Hepatic stellate cell (primary cell): ENCODE measurements at regions not wholly inside any gene's neighbourhood (a gene's known extent, or its start where the extent isn't known, plus 50 kb on each side); places are given as distances from the start of the nearest gene placed in this dataset.
"Not testable (repeated sequence)": the region's sequence is repeated elsewhere in the genome, so short reads cannot be mapped to it uniquely, and the experiment has no call there.

ENCODE experiments used
- DNase-seq: peaks from one replicate; pipeline ENCODE4 v3.0.0; 2011; ENCODE audit warnings: low spot score

GRCh38 chr5:30368064-30368463, 825.4 kb upstream of the CDH6 start:
- DNase-seq, result no peak

- DNase-seq, result not testable (repeated sequence)
Observed at GRCh38 chr5:30365031-30365430, 828.5 kb upstream of the CDH6 start.

- DNase-seq, result no peak
Observed at GRCh38 chr5:30357371-30357770, 836.1 kb upstream of the CDH6 start.

GRCh38 chr5:30355675-30356074, 837.8 kb upstream of the CDH6 start:
- no peak for DNase-seq

- no peak for DNase-seq
Observed at GRCh38 chr5:30347858-30348257, 845.6 kb upstream of the CDH6 start.

GRCh38 chr5:30345539-30346345, 847.7 kb upstream of the CDH6 start:
- DNase-seq, result not testable (repeated sequence)

- no peak for DNase-seq
Observed at GRCh38 chr5:30343707-30344106, 849.8 kb upstream of the CDH6 start.

GRCh38 chr5:30341466-30341865, 852.0 kb upstream of the CDH6 start:
- DNase-seq, result no peak

- DNase-seq, result no peak
Observed at GRCh38 chr5:30337084-30337573, 856.4 kb upstream of the CDH6 start.

GRCh38 chr5:30331534-30331933, 862.0 kb upstream of the CDH6 start:
- DNase-seq, result no peak

GRCh38 chr5:30325795-30326194, 867.7 kb upstream of the CDH6 start:
- DNase-seq, result no peak

GRCh38 chr5:30324083-30324482, 869.4 kb upstream of the CDH6 start:
- no peak for DNase-seq

GRCh38 chr5:30287890-30288289, 905.6 kb upstream of the CDH6 start:
- no peak for DNase-seq

GRCh38 chr5:30279237-30279636, 914.2 kb upstream of the CDH6 start:
- no peak for DNase-seq

GRCh38 chr5:30267026-30267425, 926.5 kb upstream of the CDH6 start:
- no peak for DNase-seq

- no peak for DNase-seq
Observed at GRCh38 chr5:30239331-30240022, 954.0 kb upstream of the CDH6 start.

GRCh38 chr5:30237189-30237588, 956.3 kb upstream of the CDH6 start:
- no peak for DNase-seq

GRCh38 chr5:30209755-30210154, 983.7 kb upstream of the CDH6 start:
- no peak for DNase-seq

GRCh38 chr5:30197662-30198061, 995.8 kb upstream of the CDH6 start:
- no peak for DNase-seq

- DNase-seq, result no peak
Observed at GRCh38 chr5:30195036-30195435, 998.5 kb upstream of the CDH6 start.

- DNase-seq, result no peak
Observed at GRCh38 chr5:30194595-30194994, 998.9 kb upstream of the CDH6 start.

- no peak for DNase-seq
Observed at GRCh38 chr5:30183795-30184194, 1009.7 kb upstream of the CDH6 start.

- DNase-seq, result no peak
Observed at GRCh38 chr5:30156156-30156555, 1037.3 kb upstream of the CDH6 start.
